ENCODE measurements at regions not wholly inside any gene's neighbourhood (a gene's known extent, or its start where the extent isn't known, plus 50 kb on each side); places are given as distances from the start of the nearest gene placed in this dataset.

DNA sequence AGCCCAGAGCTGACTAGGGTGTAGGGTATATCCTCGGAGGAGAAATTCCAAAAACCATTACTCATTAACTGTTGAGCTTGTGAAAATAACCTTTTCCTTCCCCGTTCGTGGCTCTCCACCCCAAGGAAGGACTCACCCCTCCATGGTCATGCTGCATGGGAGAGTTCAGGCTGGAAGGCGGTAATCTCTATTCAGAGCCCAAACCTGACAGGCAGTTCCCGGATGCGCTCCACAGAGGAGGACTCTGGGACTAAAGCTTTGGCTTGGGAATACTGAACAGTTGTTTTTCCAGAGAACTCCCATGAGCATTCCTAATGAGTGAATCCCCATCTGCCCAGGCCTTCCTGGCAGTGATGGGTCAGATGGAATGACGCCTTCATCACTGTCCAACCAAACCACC is 125.4 kb downstream of the BCOR start:
- DNase-seq, result no peak

DNA sequence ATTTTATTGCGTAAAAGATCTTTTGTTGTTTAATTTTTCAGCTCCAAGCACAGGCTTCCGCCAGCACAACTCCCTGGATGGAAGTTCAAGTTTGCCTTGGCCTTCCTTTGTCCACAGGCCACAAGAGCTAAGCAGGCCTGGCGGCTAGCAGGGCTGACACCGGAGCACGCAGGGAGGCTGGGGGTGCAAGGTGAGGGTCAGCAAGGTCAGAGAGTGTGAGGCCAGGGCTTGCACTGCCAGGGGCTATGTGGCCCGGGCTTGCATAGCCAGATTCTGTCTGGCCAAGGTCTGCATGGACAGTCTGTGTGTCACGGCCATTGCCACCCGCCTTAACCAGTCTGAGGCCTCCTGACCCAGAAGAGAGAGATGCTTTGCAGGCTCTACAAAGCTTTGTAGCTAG is 123.9 kb downstream of the BCOR start:
- DNase-seq, result no peak

DNA sequence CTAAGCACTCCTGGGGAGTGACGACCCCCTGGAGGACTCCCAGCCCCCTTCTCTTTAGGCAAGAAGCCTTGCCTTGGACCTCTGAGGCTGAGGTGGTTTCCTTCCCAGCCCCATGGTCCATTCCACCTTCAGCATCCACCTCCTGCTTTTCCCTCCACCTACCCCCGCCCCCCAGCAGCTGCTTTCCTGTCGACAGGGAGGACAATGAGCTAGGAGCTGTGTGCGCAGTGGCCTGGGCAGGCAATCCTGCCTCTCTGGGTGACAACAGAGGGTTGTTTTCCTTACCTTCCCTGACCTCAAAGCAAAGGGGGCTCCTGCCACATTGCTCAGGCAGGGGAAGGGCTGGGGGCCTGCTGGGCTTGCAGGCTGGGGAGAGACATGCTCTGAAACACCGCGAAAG is 123.5 kb downstream of the BCOR start:
- no peak for DNase-seq

DNA sequence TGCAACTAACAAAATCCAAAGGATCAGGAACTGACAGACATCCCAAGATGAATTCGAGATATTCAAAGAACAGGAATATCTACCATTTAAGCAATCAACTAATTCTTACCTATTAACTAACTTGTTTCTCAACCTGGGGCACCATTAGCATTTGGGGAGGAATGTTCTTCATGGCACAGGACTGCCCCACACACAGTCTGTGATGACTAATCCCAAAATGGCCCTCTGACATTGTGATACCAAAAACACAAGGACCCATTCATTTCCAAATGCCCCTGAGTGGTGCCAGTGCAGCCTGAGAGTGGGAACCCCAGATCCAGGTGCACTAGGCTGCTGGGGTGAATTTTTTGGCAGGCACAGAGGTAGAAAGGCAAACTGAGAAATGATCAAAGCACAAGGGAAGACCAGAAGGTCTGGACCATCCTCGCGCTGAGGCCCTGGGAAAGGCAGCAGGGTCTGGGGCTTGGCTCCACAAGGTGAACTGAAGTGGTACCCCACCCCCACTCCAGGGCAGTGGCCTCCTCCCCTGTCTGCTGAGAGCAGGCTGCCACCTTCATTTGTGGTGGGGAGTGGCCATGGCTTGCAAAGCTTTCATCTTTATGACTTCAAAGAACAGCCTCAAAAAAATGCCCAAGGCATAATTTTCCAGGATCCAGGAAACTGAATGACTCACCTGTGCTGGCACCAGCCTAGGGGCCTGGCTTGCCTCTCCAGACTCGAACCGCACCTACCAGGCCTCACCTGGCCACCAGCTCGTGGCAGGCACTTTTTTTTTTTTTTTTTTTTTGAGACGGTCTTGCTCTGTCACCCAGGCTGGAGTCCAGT is 122.4 kb downstream of the BCOR start:
- no peak for DNase-seq

DNA sequence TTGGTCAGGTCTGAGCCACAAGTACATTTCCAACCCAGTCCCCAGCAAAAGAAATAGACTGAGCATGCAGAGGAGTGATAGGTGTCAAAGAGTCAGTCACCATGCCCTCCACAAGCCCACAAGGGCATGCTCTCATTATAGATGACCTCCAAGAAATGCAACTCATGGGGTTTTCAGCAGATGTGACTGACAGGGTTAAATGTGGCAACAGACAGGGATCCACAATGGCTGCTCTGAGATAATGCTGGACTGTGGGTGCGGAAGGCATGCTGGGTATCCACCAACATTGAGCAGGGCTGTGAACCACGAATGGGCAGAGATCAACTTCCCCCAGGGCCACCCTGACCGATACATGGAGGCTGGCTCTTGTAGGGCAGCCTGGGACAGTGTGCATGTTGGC is 115.8 kb downstream of the BCOR start:
- no peak for DNase-seq

DNA sequence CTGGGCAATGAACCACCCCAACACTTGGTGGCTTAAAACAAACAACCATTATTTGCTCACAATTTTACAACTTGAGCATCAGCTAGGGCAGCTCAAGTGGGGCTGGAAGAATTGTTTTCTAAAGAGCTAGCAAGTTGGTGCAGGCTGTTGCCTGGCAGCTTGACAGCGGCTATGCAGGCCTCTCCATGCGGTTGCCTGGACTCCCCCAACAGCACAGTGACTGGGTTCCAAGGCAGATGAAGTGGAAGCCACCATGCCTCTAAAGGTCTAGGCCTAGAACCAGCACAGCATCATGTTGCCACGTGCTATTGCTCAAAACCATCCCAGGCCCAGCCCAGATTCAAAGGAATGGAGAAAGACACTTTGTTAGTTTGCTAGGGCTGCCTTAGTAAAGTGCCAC is 114.8 kb downstream of the BCOR start:
- DNase-seq, result no peak

DNA sequence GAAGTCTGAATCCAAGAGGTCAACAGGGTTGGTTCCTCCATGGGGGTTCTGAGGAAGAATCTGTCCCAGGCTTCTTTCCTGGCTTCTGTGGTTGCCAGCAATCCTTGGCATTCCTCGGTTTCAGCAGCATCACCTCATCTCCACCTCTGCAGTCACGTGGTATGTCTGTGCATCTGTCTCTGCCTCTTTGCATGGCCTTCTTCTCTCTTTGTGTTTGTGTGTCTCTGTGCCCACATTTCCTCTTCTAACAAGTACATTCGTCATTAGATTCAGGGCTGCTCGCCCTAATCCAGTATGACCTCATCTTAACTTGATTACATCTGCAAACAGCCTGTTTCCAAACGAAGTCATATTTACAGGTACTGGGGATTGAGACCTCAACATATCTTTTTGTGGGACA is 114.0 kb downstream of the BCOR start:
- DNase-seq, result no peak

DNA sequence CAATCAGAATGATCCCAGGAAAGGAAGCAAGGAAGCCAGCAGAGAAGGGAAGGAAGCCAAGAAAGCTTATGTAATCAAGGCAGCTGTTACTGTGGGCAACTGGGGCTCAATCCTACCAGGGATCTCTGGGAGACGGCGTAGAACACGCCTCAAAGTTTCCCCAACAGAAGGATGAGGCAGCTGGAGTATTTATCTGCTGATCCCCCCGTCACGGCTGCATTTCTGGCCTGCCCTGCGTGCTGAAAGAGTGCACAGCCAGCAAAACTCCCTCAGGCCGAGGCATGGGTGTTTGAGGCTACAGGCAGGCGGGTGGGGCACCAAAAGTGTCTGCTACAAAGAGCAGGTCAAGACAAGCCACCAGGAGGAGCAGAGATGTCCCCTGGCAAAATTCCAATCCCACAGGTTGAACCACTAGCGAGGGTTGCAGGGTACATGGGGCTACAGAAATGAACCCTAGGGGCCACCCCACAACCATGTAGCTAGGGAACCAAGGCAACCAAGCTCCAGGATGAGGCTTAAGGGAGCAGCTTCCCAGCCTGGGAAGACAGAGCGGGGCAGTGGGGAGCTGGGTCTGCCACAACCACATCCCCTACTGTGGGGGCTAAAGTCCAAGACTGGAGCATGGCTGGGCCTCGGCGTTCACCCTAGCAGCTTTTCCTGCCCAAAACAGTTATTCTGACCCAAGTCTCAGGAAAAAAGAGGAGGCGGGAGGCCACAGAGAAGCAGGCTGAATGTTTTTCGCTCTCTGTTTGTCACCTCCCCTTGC is 113.4 kb downstream of the BCOR start:
- DNase-seq, result no peak

DNA sequence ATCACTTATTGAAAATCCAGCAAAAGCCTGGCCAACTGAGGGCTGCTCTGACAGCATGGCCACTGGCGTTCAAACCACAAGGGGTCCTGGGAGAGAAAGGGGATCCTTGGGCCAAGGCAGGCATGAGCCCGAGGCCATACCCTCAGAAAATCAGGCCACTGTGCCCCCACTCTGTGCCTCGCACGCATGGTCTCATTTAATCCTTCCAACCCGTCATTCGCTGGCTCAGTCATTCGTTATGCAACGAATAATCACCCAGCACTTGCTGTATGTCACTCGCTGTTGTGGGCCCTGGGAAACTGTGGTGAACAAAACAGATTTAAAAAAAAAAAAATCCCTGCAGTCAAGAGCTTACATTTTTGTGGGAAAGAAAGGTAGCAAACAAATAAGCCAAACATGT is 112.7 kb downstream of the BCOR start:
- DNase-seq, result no peak

DNA sequence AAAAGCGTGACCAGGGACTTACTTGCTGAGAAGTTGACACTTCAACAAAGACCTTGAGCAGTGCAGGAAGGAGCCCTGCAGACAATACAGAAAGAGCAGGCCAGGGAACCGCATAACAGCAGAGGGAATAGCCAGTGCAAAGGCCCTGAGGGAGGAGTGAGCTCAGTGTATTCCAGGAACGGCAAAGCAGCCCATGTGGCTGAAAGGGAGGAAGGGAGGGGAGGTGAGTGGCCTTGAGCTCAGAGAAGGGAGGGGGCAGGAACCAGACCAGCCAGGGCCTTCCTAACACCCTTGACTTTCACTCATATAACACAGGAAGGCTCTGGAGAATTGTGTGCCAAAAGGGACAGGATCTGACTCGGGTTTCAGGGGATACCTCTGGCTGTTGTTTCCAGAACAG is 112.2 kb downstream of the BCOR start:
- DNase-seq, result no peak

DNA sequence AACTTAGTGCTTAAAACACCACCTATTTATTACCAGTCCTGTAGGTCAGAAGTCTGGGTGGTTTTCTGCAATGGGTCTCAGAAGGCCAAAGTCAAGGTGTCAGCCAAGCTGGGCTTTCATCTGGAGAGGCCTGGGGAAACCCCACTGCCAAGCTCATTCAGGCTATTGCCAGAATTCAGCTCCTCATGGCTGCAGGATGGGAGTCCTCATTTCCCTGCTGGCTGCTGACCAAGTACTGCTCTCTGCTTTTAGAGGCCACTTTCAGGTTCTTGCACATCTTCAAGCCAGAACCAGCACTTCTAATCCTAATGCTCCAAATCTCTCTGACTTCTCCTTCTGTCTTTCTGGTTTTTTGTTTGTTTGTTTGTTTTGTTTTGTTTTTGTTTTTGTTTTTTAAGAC is 109.3 kb downstream of the BCOR start:
- DNase-seq, result no peak

DNA sequence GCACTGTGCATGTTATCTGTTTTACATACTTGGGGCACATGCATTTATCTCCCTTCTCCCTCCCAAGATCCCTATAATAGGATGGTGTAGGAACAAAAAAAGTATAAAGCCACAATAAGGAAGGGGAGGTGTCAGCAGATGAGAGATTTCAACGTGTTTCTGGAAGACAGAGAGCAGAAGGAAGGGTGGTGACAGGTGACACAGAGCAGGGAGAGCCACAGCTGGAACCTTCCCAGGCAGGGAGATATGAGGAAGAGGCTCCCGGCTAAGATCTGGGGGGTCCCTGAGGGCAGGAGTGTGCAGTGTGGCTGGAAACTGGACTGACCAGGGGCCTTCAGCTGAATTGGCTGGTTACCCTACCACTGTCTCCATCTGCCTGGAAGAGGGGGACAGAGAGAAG is 107.4 kb downstream of the BCOR start:
- DNase-seq, result no peak

DNA sequence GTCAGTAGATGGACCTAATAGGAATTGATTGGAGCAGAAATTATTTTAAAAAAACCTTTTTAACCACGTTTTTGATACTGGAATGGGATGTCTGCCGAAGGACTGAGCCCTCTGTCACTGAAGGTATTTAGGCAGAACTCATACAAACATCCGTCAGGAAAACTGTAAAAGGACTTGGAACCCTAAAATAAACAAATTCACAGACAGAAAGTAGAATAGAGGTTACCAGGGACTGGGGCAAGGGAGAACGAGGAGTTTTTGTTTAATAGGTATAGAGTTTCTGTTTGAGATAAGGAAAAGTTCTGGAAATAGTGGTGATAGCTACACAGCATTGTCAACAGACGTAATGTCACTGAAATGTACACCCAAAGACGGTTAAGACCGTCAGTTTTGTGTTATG is 105.5 kb downstream of the BCOR start:
- DNase-seq, result no peak

DNA sequence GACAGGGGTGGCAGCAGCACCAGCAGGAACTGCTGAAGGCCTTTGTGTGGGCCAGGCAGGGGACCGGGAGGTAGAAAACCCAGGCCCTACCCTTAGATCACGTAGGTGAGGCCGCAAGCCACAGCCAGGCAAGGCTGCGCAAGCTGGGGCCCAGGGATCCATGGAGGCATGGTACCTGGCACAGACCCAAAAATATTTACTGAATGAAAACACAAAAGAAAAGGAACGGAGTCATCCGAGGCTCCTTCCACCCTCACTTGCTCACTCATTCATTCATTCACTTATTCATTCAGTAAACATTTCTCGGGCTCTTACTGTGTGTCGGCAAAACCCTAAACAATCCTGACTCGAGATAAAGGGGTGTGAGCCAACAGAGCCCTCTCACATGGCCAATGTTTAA is 102.3 kb downstream of the BCOR start:
- no peak for DNase-seq

DNA sequence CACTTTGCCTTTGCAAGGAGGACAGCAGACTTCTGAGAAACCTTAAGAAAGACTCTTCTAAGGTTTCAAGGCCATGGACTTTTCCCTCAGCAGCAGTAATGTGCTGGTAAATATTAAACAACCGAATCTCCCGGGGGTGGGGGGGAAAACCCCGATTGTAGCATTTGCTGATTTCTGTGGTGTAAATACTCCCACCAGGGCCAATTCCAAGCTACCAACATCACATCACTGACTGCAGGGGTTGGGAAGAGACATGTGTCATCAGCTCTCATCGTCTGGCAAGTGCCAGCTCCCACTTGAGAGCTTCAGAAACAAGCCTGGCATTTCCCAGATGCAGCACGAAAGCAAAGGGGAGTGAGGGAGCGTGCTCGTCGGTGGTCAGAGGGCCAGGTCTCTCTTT is 101.2 kb downstream of the BCOR start:
- no peak for DNase-seq

DNA sequence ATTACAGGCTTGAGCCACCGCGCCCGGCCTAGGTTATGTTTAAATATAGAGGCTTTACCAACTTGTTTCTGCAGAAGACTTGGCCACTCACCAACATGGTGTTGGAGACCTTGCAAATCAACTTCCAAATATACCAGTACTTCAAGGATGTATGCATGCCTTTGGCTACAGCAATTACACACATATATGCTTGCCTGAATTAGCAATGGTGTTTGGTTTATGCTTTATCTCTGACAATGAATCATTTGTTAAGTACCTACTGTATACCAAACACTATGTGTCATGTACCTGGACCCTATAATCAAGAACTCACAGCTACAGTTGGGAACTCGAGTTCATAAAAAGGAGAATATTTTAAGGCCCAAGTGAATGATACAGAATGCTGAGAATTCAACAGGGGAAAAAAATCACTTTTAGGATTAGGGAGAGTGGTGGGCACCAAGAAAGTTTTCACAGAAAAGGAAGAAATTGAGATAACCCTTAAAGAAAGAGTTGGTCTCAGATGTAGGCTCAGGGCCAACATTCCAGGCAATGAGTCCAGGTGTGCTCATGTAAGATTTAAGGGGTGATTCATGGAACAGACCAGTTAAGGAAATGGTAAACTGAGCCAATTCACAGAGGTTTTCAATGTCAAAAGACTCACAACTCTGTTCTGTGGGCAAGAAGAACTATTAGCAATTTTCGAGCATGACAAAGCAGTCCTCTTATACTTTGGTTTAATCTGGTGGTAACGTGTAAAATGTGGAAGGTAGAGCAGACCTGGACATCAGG is 98.9 kb downstream of the BCOR start:
- no peak for DNase-seq
